HEK293 (cell line): ENCODE measurements at regions not wholly inside any gene's neighbourhood (a gene's known extent, or its start where the extent isn't known, plus 50 kb on each side); places are given as distances from the start of the nearest gene placed in this dataset.

Experiments
- CTCF ChIA-PET: fragments of 350-600 bp; formaldehyde crosslinking; extraction: SDS; loops from one replicate; lab custom pipeline; 2021; ENCODE audit warnings: antibody characterized with exemption; lab: Yijun Ruan, JAX
- POLR2A ChIA-PET: fragments of 300-600 bp; formaldehyde crosslinking; extraction: SDS; loops from one replicate; lab custom pipeline; 2020; ENCODE audit warnings: antibody characterized with exemption, inconsistent platforms; lab: Yijun Ruan, JAX
- H3K27ac ChIP-seq: fragments of 200-500 bp; sonication (Bioruptor generic); 2 replicates; pipeline ENCODE4 v1.5.1; 2014; ENCODE audit warnings: low read depth, low read length, control low read depth, inconsistent platforms; ENCODE audit errors: extremely low read depth
- H3K36me3 ChIP-seq, 2 experiments: fragments of 200-500 bp in 1 of 2; sonication (Bioruptor generic) in 1 of 2; 1 replicate in 1 of 2; 2 replicates in 1 of 2; pipeline ENCODE4 v1.5.1; 2014 to 2017; ENCODE audit warnings: inconsistent platforms in 2 of 2, low read length in 2 of 2; ENCODE audit not compliant: control insufficient read depth in 2 of 2, insufficient read depth in 1 of 2
- H3K4me1 ChIP-seq: fragments of 200-500 bp; sonication (Bioruptor generic); 2 replicates; pipeline ENCODE4 v1.5.1; 2014; ENCODE audit warnings: mild to moderate bottlenecking, low read length, inconsistent platforms; ENCODE audit not compliant: control insufficient read depth, insufficient read depth
- H3K4me3 ChIP-seq: 2 replicates; pipeline ENCODE4 v1.5.1; 2011; ENCODE audit warnings: low read depth, mild to moderate bottlenecking, control low read depth, low read length, moderate library complexity
- H3K9me3 ChIP-seq: fragments of 200-500 bp; sonication (Bioruptor generic); 2 replicates; pipeline ENCODE4 v1.5.1; 2014; ENCODE audit warnings: low read depth, low read length, inconsistent platforms; ENCODE audit not compliant: control insufficient read depth, insufficient read depth
- BCL11B ChIP-seq: fragments of 450-650 bp; formaldehyde crosslinking; IDR thresholded peaks from 2 replicates; pipeline ENCODE4 v1.5.1; 2016; ENCODE audit warnings: low read depth, missing biosample characterization, missing genetic modification characterization
- MEIS1 ChIP-seq: sonication (generic); formaldehyde crosslinking; IDR thresholded peaks from 2 replicates; pipeline ENCODE4 v1.8.1; 2022; ENCODE audit warnings: missing genetic modification reagents, mild to moderate bottlenecking, borderline replicate concordance
- PRDM1 ChIP-seq: fragments of 450-650 bp; formaldehyde crosslinking; IDR thresholded peaks from 2 replicates; pipeline ENCODE4; 2016; ENCODE audit warnings: missing biosample characterization, missing genetic modification characterization
- SCRT1 ChIP-seq: fragments of 450-650 bp; formaldehyde crosslinking; IDR thresholded peaks from 2 replicates; pipeline ENCODE4 v1.5.1; 2016; ENCODE audit warnings: missing biosample characterization, missing genetic modification characterization, borderline replicate concordance
- SP3 ChIP-seq: fragments of 450-650 bp; formaldehyde crosslinking; IDR thresholded peaks from 2 replicates; pipeline ENCODE4 v1.5.1; 2016; ENCODE audit warnings: missing biosample characterization, missing genetic modification characterization
- ZBTB21 ChIP-seq: fragments of 450-650 bp; formaldehyde crosslinking; IDR thresholded peaks from 2 replicates; pipeline ENCODE4 v1.5.1; 2017; ENCODE audit warnings: missing biosample characterization, missing genetic modification characterization
- ZNF292 ChIP-seq: fragments of 450-650 bp; formaldehyde crosslinking; IDR thresholded peaks from 2 replicates; pipeline ENCODE4 v1.5.1; 2016; ENCODE audit warnings: low read depth, missing biosample characterization, missing genetic modification characterization, borderline replicate concordance
- ZNF350 ChIP-seq: fragments of 450-650 bp; formaldehyde crosslinking; IDR thresholded peaks from 2 replicates; pipeline ENCODE4 v1.5.0; 2017; ENCODE audit warnings: missing biosample characterization, mild to moderate bottlenecking, missing genetic modification characterization
- ZNF391 ChIP-seq: fragments of 450-650 bp; formaldehyde crosslinking; IDR thresholded peaks from 2 replicates; pipeline ENCODE4 v1.5.1; 2016; ENCODE audit warnings: low read depth, missing biosample characterization, missing genetic modification characterization, borderline replicate concordance
- ZNF501 ChIP-seq: fragments of 450-650 bp; formaldehyde crosslinking; IDR thresholded peaks from 2 replicates; pipeline ENCODE4 v1.5.1; 2016; ENCODE audit warnings: missing biosample characterization, missing genetic modification characterization
- ZNF555 ChIP-seq: fragments of 450-650 bp; formaldehyde crosslinking; conservative IDR thresholded peaks from 2 replicates; pipeline ENCODE4 v1.5.1; 2017; ENCODE audit warnings: missing biosample characterization, mild to moderate bottlenecking, missing genetic modification characterization, inconsistent platforms
- ZNF626 ChIP-seq: fragments of 450-650 bp; sonication (Bioruptor Pico); formaldehyde crosslinking; IDR thresholded peaks from 2 replicates; pipeline ENCODE4 v1.5.1; 2018; ENCODE audit warnings: missing biosample characterization, missing genetic modification characterization, inconsistent platforms
- ZNF830 ChIP-seq: fragments of 450-650 bp; IDR thresholded peaks from 2 replicates; pipeline ENCODE4 v1.5.0; 2018; ENCODE audit warnings: missing biosample characterization, missing genetic modification characterization, low read depth, mild to moderate bottlenecking, moderate library complexity
- ZSCAN16 ChIP-seq: fragments of 450-650 bp; formaldehyde crosslinking; IDR thresholded peaks from 2 replicates; pipeline ENCODE4 v1.5.1; 2016; ENCODE audit warnings: missing biosample characterization, missing genetic modification characterization
- TF ChIP-seq, protein P1 (sequence below): fragments of 450-650 bp; formaldehyde crosslinking; IDR thresholded peaks from 2 replicates; pipeline ENCODE4 v1.5.1; 2017; ENCODE audit warnings: missing biosample characterization, missing genetic modification characterization
- TF ChIP-seq, protein P2 (sequence below): fragments of 450-650 bp; formaldehyde crosslinking; IDR thresholded peaks from 2 replicates; pipeline ENCODE4 v1.5.1; 2016; ENCODE audit warnings: missing biosample characterization, missing genetic modification characterization, borderline replicate concordance
- TF ChIP-seq, protein P3 (sequence below): fragments of 450-650 bp; formaldehyde crosslinking; IDR thresholded peaks from 2 replicates; pipeline ENCODE4 v1.5.1; 2016; ENCODE audit warnings: missing biosample characterization, missing genetic modification characterization
- TF ChIP-seq, protein P4 (sequence below): fragments of 450-650 bp; formaldehyde crosslinking; IDR thresholded peaks from 2 replicates; pipeline ENCODE4 v1.5.1; 2017; ENCODE audit warnings: missing biosample characterization, missing genetic modification characterization

DNA sequence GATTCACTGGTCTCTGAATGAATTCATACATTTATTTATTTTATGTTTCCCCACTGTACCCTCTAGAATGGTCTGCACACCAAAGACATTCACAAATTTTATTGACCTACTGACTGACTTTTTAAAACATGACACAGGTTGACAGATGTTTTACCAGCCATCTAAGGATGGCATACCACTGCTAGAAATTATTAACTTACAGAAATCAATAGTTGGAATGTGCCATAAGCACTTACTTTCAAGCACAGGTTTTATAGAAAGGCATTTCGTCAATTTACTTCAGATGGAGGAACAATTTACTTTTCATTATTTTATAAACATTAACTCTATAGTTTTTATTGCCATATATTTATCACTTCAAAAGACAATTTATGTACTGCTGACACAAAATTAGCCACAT lies 448.7 kb upstream of the FBXO33 start (continued):
- TF ChIP-seq ZNF830 (no peak), ZNF391 (tag by site-specific recombination) (no peak), ZSCAN16 (no peak), BCL11B (tag by site-specific recombination) (no peak)
- TF ChIP-seq, protein P1, sequence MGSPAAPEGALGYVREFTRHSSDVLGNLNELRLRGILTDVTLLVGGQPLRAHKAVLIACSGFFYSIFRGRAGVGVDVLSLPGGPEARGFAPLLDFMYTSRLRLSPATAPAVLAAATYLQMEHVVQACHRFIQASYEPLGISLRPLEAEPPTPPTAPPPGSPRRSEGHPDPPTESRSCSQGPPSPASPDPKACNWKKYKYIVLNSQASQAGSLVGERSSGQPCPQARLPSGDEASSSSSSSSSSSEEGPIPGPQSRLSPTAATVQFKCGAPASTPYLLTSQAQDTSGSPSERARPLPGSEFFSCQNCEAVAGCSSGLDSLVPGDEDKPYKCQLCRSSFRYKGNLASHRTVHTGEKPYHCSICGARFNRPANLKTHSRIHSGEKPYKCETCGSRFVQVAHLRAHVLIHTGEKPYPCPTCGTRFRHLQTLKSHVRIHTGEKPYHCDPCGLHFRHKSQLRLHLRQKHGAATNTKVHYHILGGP = no peak
- TF ChIP-seq, protein P2, sequence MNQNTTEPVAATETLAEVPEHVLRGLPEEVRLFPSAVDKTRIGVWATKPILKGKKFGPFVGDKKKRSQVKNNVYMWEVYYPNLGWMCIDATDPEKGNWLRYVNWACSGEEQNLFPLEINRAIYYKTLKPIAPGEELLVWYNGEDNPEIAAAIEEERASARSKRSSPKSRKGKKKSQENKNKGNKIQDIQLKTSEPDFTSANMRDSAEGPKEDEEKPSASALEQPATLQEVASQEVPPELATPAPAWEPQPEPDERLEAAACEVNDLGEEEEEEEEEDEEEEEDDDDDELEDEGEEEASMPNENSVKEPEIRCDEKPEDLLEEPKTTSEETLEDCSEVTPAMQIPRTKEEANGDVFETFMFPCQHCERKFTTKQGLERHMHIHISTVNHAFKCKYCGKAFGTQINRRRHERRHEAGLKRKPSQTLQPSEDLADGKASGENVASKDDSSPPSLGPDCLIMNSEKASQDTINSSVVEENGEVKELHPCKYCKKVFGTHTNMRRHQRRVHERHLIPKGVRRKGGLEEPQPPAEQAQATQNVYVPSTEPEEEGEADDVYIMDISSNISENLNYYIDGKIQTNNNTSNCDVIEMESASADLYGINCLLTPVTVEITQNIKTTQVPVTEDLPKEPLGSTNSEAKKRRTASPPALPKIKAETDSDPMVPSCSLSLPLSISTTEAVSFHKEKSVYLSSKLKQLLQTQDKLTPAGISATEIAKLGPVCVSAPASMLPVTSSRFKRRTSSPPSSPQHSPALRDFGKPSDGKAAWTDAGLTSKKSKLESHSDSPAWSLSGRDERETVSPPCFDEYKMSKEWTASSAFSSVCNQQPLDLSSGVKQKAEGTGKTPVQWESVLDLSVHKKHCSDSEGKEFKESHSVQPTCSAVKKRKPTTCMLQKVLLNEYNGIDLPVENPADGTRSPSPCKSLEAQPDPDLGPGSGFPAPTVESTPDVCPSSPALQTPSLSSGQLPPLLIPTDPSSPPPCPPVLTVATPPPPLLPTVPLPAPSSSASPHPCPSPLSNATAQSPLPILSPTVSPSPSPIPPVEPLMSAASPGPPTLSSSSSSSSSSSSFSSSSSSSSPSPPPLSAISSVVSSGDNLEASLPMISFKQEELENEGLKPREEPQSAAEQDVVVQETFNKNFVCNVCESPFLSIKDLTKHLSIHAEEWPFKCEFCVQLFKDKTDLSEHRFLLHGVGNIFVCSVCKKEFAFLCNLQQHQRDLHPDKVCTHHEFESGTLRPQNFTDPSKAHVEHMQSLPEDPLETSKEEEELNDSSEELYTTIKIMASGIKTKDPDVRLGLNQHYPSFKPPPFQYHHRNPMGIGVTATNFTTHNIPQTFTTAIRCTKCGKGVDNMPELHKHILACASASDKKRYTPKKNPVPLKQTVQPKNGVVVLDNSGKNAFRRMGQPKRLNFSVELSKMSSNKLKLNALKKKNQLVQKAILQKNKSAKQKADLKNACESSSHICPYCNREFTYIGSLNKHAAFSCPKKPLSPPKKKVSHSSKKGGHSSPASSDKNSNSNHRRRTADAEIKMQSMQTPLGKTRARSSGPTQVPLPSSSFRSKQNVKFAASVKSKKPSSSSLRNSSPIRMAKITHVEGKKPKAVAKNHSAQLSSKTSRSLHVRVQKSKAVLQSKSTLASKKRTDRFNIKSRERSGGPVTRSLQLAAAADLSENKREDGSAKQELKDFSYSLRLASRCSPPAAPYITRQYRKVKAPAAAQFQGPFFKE (tag by site-specific recombination) = no peak

DNA sequence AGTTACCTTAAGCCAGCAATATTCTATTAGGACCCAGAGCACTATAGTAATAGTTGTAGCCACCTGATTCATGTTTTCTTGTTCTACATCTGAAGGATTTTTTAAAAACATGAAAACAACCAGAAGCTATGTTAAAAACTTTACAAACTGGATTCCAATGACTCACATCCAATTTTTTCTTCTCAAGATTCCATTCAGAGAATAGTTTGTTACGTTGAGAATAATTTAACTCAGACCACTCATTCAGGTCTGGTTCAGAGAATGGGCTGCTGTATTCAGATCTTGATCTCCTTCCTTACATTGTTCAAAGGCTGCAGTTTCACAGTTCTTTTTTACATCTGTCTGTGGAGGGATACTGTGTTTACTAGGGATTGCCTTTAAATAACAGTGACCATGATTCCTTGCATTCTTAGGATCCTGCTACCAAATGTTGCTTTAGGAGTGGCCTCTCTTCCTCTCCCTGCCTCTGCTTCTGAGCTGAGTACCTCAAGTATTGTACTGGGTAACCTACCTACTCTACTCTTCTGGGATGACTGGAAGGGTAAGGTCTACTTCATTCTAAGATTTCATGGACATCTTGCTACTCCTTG lies 448.0 kb upstream of the FBXO33 start:
- Histone ChIP-seq H3K27ac (no peak overlapping the region), H3K4me3 (no peak overlapping the region), H3K36me3 (no peaks in the 10 kb centered on the region), H3K9me3 (no peaks in the 10 kb centered on the region), H3K4me1 (no peaks in the 10 kb centered on the region)
- ChIA-PET POLR2A (no interaction called here), CTCF (no interaction called here)
- TF ChIP-seq ZNF555 (tag by site-specific recombination) = no peak
- no peak for TF ChIP-seq MEIS1 (CRISPR knock-in tag)
- no peak for TF ChIP-seq SP3
- TF ChIP-seq, protein P3, sequence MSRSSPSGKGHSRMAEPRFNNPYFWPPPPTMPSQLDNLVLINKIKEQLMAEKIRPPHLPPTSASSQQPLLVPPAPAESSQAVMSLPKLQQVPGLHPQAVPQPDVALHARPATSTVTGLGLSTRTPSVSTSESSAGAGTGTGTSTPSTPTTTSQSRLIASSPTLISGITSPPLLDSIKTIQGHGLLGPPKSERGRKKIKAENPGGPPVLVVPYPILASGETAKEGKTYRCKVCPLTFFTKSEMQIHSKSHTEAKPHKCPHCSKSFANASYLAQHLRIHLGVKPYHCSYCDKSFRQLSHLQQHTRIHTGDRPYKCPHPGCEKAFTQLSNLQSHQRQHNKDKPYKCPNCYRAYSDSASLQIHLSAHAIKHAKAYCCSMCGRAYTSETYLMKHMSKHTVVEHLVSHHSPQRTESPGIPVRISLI (tag by site-specific recombination) = no peak
- no peak for TF ChIP-seq ZNF292 (tag by site-specific recombination)
- TF ChIP-seq, protein P4, sequence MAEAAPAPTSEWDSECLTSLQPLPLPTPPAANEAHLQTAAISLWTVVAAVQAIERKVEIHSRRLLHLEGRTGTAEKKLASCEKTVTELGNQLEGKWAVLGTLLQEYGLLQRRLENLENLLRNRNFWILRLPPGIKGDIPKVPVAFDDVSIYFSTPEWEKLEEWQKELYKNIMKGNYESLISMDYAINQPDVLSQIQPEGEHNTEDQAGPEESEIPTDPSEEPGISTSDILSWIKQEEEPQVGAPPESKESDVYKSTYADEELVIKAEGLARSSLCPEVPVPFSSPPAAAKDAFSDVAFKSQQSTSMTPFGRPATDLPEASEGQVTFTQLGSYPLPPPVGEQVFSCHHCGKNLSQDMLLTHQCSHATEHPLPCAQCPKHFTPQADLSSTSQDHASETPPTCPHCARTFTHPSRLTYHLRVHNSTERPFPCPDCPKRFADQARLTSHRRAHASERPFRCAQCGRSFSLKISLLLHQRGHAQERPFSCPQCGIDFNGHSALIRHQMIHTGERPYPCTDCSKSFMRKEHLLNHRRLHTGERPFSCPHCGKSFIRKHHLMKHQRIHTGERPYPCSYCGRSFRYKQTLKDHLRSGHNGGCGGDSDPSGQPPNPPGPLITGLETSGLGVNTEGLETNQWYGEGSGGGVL (tag by site-specific recombination) = no peak
- no peak for TF ChIP-seq ZNF350 (tag by site-specific recombination)
- TF ChIP-seq SCRT1 = no peak
- TF ChIP-seq ZNF626 (tag by site-specific recombination) = no peak
- no peak for TF ChIP-seq ZBTB21 (tag by site-specific recombination)
- no peak for TF ChIP-seq PRDM1 (tag by site-specific recombination)
- no peak for TF ChIP-seq ZNF501 (tag by site-specific recombination)
